NB4 (cell line): ENCODE measurements at regions not wholly inside any gene's neighbourhood (a gene's known extent, or its start where the extent isn't known, plus 50 kb on each side); places are given as distances from the start of the nearest gene placed in this dataset.

Experiments used
- CTCF ChIP-seq: IDR thresholded peaks from one replicate; pipeline ENCODE4 v1.5.1; 2012; ENCODE audit warnings: low read depth, low read length
- MYC ChIP-seq: IDR thresholded peaks from 2 replicates; pipeline ENCODE4 v1.6.1; 2011; ENCODE audit warnings: low read depth, low read length
- POLR2A ChIP-seq: IDR thresholded peaks from 2 replicates; pipeline ENCODE4 v1.6.1; 2011; ENCODE audit warnings: mild to moderate bottlenecking; ENCODE audit not compliant: insufficient read length; ENCODE audit errors: extremely low read depth
- TF ChIP-seq, protein P1 (sequence below): IDR thresholded peaks from 2 replicates; pipeline ENCODE4 v1.6.1; 2011; ENCODE audit warnings: low read depth, low read length

- TF ChIP-seq POLR2A (no peak), CTCF (no peak), MYC (no peak)
- TF ChIP-seq, protein P1, sequence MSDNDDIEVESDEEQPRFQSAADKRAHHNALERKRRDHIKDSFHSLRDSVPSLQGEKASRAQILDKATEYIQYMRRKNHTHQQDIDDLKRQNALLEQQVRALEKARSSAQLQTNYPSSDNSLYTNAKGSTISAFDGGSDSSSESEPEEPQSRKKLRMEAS = no peak
These were observed 60.0 kb upstream of the NTPCR start for GRCh38 chr1:232890340-232890943.
